ENCODE measurements at regions not wholly inside any gene's neighbourhood (a gene's known extent, or its start where the extent isn't known, plus 50 kb on each side); places are given as distances from the start of the nearest gene placed in this dataset.
"Not testable (repeated sequence)": the region's sequence is repeated elsewhere in the genome, so short reads cannot be mapped to it uniquely, and the experiment has no call there.

DNA sequence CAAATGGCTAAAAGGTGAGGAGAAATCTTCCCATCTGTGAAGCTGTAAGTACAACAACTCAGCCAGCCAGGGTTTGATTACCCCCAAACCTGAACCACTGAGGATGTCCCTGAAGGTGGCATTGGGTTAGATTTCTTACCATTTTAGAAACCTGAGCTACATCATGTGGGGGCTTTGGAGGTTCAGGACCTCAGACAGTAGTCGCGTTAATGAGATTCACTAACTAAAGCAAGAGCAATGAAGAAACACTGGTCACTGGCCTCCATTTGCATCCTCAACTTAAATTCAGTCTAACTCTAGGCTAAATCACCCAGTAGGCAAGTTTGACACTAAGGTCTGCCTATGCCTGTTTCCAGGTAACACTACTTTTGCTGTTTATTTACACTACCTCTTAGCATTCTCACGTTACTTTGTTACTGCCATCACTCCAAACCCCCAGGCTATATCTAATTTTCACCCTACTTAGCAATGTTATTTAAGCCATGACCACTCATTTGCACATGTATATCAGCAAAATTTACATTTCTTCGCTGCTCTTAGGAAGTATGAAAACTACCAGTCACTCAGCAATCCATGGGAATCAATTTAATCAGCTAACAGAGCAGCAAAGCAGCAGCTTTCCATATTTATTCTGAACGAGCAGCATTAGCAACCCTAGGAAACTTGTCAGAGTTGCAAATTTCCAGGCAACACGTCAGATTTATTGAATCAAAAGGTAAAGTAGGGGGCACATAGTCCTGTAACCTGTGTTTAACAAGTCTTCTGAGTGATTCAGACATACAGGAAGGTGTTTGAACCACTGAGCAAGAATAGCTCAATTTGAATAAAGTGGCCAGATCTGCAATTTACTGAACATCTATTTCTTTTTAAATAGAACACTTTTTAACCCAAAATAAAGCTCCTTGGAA lies 788.4 kb upstream of the SORCS1 start:
- 60 to 64% methylated on average over 6 of the region's 6 CpGs for WGBS, 2 donors
- DNase-seq, result no peak
- H3K4me1 ChIP-seq, result no peaks in the 10 kb centered on the region
- no peak overlapping the region for H3K4me3 ChIP-seq
- H3K36me3 ChIP-seq (ENCODE audit: low read depth, missing control alignments), result no peaks in the 10 kb centered on the region
- no peak overlapping the region for H3K27ac ChIP-seq
- no peaks in the 10 kb centered on the region for H3K27me3 ChIP-seq
- TF ChIP-seq POLR2A (IDR thresholded peaks at IDR 0.05) (no peak), CTCF (IDR thresholded peaks at IDR 0.05) (no peak)
- H3K9me3 ChIP-seq, result no peaks in the 10 kb centered on the region
- intact Hi-C loops (cut with DNase I; ENCODE audit: low total_unique reads), result no loop called here

- intact Hi-C loops (cut with DNase I; ENCODE audit: low total_unique reads); H3K36me3 ChIP-seq (ENCODE audit: low read depth, missing control alignments); H3K4me1 ChIP-seq; H3K27me3 ChIP-seq; H3K27ac ChIP-seq; H3K9me3 ChIP-seq; DNase-seq; H3K4me3 ChIP-seq: not testable (repeated sequence)
- 95 to 97% methylated on average over 12 to 25 of the region's 33 CpGs for WGBS, 2 donors
These were observed 786.0 kb upstream of the SORCS1 start for GRCh38 chr10:107950411-107951062.

- no peak for TF ChIP-seq CTCF (IDR thresholded peaks at IDR 0.05)
- no peak for TF ChIP-seq POLR2A (IDR thresholded peaks at IDR 0.05)
- H3K27me3 ChIP-seq, result no peaks in the 10 kb centered on the region
- no peaks in the 10 kb centered on the region for H3K9me3 ChIP-seq
- no peaks in the 10 kb centered on the region for H3K36me3 ChIP-seq (ENCODE audit: low read depth, missing control alignments)
- no peaks in the 10 kb centered on the region for H3K4me1 ChIP-seq
- no peak overlapping the region for H3K27ac ChIP-seq
- intact Hi-C loops (cut with DNase I; ENCODE audit: low total_unique reads), result no loop called here
- DNase-seq, result no peak
- H3K4me3 ChIP-seq, result no peak overlapping the region
These were observed 778.3 kb upstream of the SORCS1 start for GRCh38 chr10:107942826-107943225.

DNA sequence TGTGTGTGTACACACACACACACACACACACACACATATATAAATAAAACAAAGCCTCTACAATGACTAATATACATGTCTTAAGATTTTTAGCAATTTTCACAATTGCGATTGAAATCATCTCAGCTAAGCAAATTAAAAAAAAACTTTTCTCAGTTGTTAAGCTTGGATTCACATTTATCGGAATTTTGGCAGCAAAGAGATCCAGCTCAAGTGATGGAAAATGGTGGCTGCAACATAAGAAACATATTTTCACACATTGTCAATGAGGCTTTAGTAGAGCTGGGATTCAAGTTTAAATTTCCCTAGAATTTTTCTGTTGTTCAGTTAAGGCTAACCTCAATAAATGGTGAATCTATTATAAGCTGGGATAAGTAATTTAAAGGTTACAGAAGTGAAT lies 768.6 kb upstream of the SORCS1 start:
- intact Hi-C loops (cut with DNase I; ENCODE audit: low total_unique reads), result no loop called here
- 88 to 89% methylated on average over 2 of the region's 2 CpGs for WGBS, 2 donors
- no peak for DNase-seq
- H3K4me1 ChIP-seq, result no peaks in the 10 kb centered on the region
- no peaks in the 10 kb centered on the region for H3K9me3 ChIP-seq
- no peak overlapping the region for H3K4me3 ChIP-seq
- no peaks in the 10 kb centered on the region for H3K36me3 ChIP-seq (ENCODE audit: low read depth, missing control alignments)
- H3K27me3 ChIP-seq, result no peaks in the 10 kb centered on the region
- TF ChIP-seq POLR2A (IDR thresholded peaks at IDR 0.05), result no peak
- TF ChIP-seq CTCF (IDR thresholded peaks at IDR 0.05), result no peak
- no peak overlapping the region for H3K27ac ChIP-seq

DNA sequence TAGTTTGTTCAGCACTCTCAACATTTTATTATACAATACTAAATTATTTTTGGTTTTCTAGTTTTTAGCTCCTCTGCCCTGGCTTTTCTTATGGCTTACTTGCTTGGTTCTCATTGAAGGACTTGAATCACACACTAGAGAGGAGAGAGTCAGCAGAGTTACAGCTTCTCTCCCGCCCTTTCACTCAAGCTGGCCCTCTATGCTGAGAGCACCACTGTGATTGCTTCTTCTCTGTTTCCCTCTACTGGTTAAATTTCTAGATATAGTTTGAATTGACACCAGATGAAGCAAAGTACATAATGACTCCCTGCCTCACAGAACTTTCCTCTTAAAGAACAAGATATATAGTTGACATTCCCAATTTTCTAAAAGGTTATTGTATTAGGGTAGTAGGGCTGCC lies 767.3 kb upstream of the SORCS1 start:
- no peak for DNase-seq
- Histone ChIP-seq H3K4me1 (no peaks in the 10 kb centered on the region), H3K4me3 (no peak overlapping the region), H3K27ac (no peak overlapping the region), H3K27me3 (no peaks in the 10 kb centered on the region), H3K36me3 (ENCODE audit: low read depth, missing control alignments) (no peaks in the 10 kb centered on the region), H3K9me3 (no peaks in the 10 kb centered on the region)
- intact Hi-C loops (cut with DNase I; ENCODE audit: low total_unique reads), result no loop called here
- WGBS, 2 donors, result 85 to 100% methylated on average over 1 of the region's 1 CpG
- no peak for TF ChIP-seq CTCF (IDR thresholded peaks at IDR 0.05)
- TF ChIP-seq POLR2A (IDR thresholded peaks at IDR 0.05), result no peak

Measured in testis (tissue), 2 donors.